K562 (cell line): ENCODE measurements at regions not wholly inside any gene's neighbourhood (a gene's known extent, or its start where the extent isn't known, plus 50 kb on each side); places are given as distances from the start of the nearest gene placed in this dataset.

Source experiments
- CTCF ChIP-seq, 3 experiments: IDR thresholded peaks in 2 of 3; conservative IDR thresholded peaks in 1 of 3; 2 replicates each; pipeline ENCODE4 v1.5.1; 2011 to 2012; ENCODE audit warnings: low read length in 3 of 3, mild to moderate bottlenecking in 3 of 3, control low read depth in 2 of 3, improper control_type of control experiment in 1 of 3, inconsistent platforms in 1 of 3, low read depth in 1 of 3, mixed read lengths in 1 of 3, moderate library complexity in 1 of 3; ENCODE audit not compliant: insufficient read depth in 2 of 3
- HBP1 ChIP-seq: fragments of 450-650 bp; formaldehyde crosslinking; IDR thresholded peaks from 2 replicates; pipeline ENCODE4 v1.4.0; 2022; ENCODE audit warnings: missing genetic modification characterization
- HNRNPLL ChIP-seq: fragments of 200-400 bp; formaldehyde crosslinking; IDR thresholded peaks from 2 replicates; pipeline ENCODE4 v1.6.1; 2017; ENCODE audit warnings: low read length, low read depth, mild to moderate bottlenecking; ENCODE audit not compliant: poor library complexity, severe bottlenecking
- NFE2L1 ChIP-seq: fragments of 450-650 bp; IDR thresholded peaks from 2 replicates; pipeline ENCODE4 v1.6.1; 2016; ENCODE audit warnings: missing genetic modification characterization, low read depth, mild to moderate bottlenecking, missing compliant biosample characterization, moderate library complexity, borderline replicate concordance
- RB1 ChIP-seq: fragments of 450-650 bp; IDR thresholded peaks from 2 replicates; pipeline ENCODE4 v1.6.1; 2017; ENCODE audit warnings: low read depth, mild to moderate bottlenecking
- SP1 ChIP-seq: sonication (generic); formaldehyde crosslinking; IDR thresholded peaks from 2 replicates; pipeline ENCODE4 v1.8.1; 2022; ENCODE audit warnings: mild to moderate bottlenecking, missing genetic modification reagents
- ZBTB17 ChIP-seq: fragments of 450-650 bp; formaldehyde crosslinking; IDR thresholded peaks from 2 replicates; pipeline ENCODE4 v1.4.0; 2020; ENCODE audit warnings: mild to moderate bottlenecking
- ZNF592 ChIP-seq: fragments of 450-650 bp; IDR thresholded peaks from 2 replicates; pipeline ENCODE4 v1.6.1; 2017; ENCODE audit warnings: antibody characterized with exemption, mild to moderate bottlenecking

GRCh38 chr5:119301210-119301609 is 54.6 kb upstream of the TNFAIP8 start:
- no peak for TF ChIP-seq ZNF592
- TF ChIP-seq SP1 (CRISPR knock-in tag) = no peak
- TF ChIP-seq HNRNPLL = no peak
- no peak for TF ChIP-seq NFE2L1
- TF ChIP-seq ZBTB17 (CRISPR knock-in tag) = no peak
- TF ChIP-seq RB1 = no peak
- no peak for TF ChIP-seq HBP1 (CRISPR knock-in tag)
- no peak for TF ChIP-seq CTCF (IDR thresholded peaks at IDR 0.05 in 2 of 3, conservative IDR thresholded peaks at IDR 0.05 in 1 of 3; ENCODE audit: insufficient read depth in 2 of 3, low read depth in 1 of 3, low read length in 3 of 3)
